ENCODE measurements at regions not wholly inside any gene's neighbourhood (a gene's known extent, or its start where the extent isn't known, plus 50 kb on each side); places are given as distances from the start of the nearest gene placed in this dataset.
"Not testable (repeated sequence)": the region's sequence is repeated elsewhere in the genome, so short reads cannot be mapped to it uniquely, and the experiment has no call there.

GRCh38 chr2:228433721-228434120 lies 252.2 kb upstream of the SPHKAP start:
- TF ChIP-seq CTCF (IDR thresholded peaks at IDR 0.05): no peak
- no peak overlapping the region for H3K27ac Mint-ChIP-seq
- H3K36me3 Mint-ChIP-seq (ENCODE audit: low read depth): no peaks in the 10 kb centered on the region; the same call in 1 of the 2 replicates
- H3K27me3 Mint-ChIP-seq (ENCODE audit: insufficient read depth): no peaks in the 10 kb centered on the region; the same call in 1 of the 2 replicates
- DNase-seq: no peak
- no peaks in the 10 kb centered on the region; the same call in 1 of the 2 replicates for H3K9me3 Mint-ChIP-seq
- no peak overlapping the region for H3K4me3 Mint-ChIP-seq
- peaks cover 13% of the 10 kb centered on the region for H3K4me1 Mint-ChIP-seq (ENCODE audit: low read depth)

- H3K27me3 Mint-ChIP-seq (ENCODE audit: insufficient read depth): no peaks in the 10 kb centered on the region; the same call in 1 of the 2 replicates
- peaks cover 6% of the 10 kb centered on the region for H3K36me3 Mint-ChIP-seq (ENCODE audit: low read depth)
- TF ChIP-seq CTCF (IDR thresholded peaks at IDR 0.05): no peak
- no peak overlapping the region for H3K4me3 Mint-ChIP-seq
- H3K27ac Mint-ChIP-seq: no peak overlapping the region
- DNase-seq: no peak
- H3K9me3 Mint-ChIP-seq: peaks cover 7% of the 10 kb centered on the region
- peaks cover 13% of the 10 kb centered on the region for H3K4me1 Mint-ChIP-seq (ENCODE audit: low read depth)
Observed at GRCh38 chr2:228432116-228432515, 250.6 kb upstream of the SPHKAP start.

GRCh38 chr2:228430986-228431385 lies 249.5 kb upstream of the SPHKAP start:
- Mint-ChIP-seq H3K36me3 (ENCODE audit: low read depth) (peaks cover 6% of the 10 kb centered on the region), H3K4me3 (no peak overlapping the region), H3K27ac (no peak overlapping the region), H3K4me1 (ENCODE audit: low read depth) (peaks cover 20% of the 10 kb centered on the region), H3K27me3 (ENCODE audit: insufficient read depth) (no peaks in the 10 kb centered on the region; the same call in 1 of the 2 replicates), H3K9me3 (peaks cover 17% of the 10 kb centered on the region)
- no peak for DNase-seq
- no peak for TF ChIP-seq CTCF (IDR thresholded peaks at IDR 0.05)

- peaks cover 17% of the 10 kb centered on the region for H3K4me1 Mint-ChIP-seq (ENCODE audit: low read depth)
- H3K9me3 Mint-ChIP-seq: peaks cover 21% of the 10 kb centered on the region
- H3K27ac Mint-ChIP-seq: no peak overlapping the region
- no peaks in the 10 kb centered on the region for H3K27me3 Mint-ChIP-seq (ENCODE audit: insufficient read depth)
- H3K36me3 Mint-ChIP-seq (ENCODE audit: low read depth): peaks cover 6% of the 10 kb centered on the region
- H3K4me3 Mint-ChIP-seq: no peak overlapping the region
- peak; percentile 10 for DNase-seq
- TF ChIP-seq CTCF (IDR thresholded peaks at IDR 0.05): no peak
Observed at GRCh38 chr2:228426502-228427216, 245.2 kb upstream of the SPHKAP start.

GRCh38 chr2:228425411-228426060 lies 244.0 kb upstream of the SPHKAP start:
- not testable (repeated sequence) for DNase-seq; H3K36me3 Mint-ChIP-seq (ENCODE audit: low read depth); H3K27ac Mint-ChIP-seq; H3K4me1 Mint-ChIP-seq (ENCODE audit: low read depth); H3K27me3 Mint-ChIP-seq (ENCODE audit: insufficient read depth); H3K4me3 Mint-ChIP-seq
- peaks cover 21% of the 10 kb centered on the region for H3K9me3 Mint-ChIP-seq

GRCh38 chr2:228417956-228418355 lies 236.5 kb upstream of the SPHKAP start:
- TF ChIP-seq CTCF (IDR thresholded peaks at IDR 0.05): no peak
- Mint-ChIP-seq H3K4me1 (ENCODE audit: low read depth) (peaks cover 28% of the 10 kb centered on the region), H3K4me3 (no peak overlapping the region), H3K27ac (peak overlapping the region; percentile 0; the same call in 1 of the 2 replicates), H3K9me3 (peaks cover 5% of the 10 kb centered on the region; the same call in 1 of the 2 replicates), H3K27me3 (ENCODE audit: insufficient read depth) (no peaks in the 10 kb centered on the region), H3K36me3 (ENCODE audit: low read depth) (peaks cover 5% of the 10 kb centered on the region; the same call in 1 of the 2 replicates)
- DNase-seq: peak; percentile 2
